NCI-H1694 (cell line): ENCODE measurements at regions not wholly inside any gene's neighbourhood (a gene's known extent, or its start where the extent isn't known, plus 50 kb on each side); places are given as distances from the start of the nearest gene placed in this dataset.
"Not testable (repeated sequence)": the region's sequence is repeated elsewhere in the genome, so short reads cannot be mapped to it uniquely, and the experiment has no call there.

Experiments
- DNase-seq: peaks from one replicate; lab custom pipeline; 2025; lab: John Stamatoyannopoulos, UW

DNA sequence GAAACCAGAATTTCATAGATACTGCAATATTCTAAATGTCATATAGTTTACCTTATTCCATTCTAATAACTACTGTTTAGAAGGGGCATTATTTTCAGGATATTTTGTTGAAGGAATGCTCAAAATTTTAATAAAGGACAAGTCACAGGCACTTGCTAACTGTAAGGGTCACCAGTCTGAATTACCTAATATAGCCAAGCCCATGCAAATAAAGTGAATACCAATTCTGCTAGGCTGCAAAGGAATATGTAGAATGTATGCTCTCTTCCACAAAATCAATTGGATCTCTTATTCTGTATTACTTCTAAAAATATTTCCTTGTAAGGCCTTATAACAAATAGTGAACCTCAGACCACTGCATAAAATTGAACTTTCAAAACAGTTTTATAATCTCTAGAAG is 52.3 kb upstream of the FAT4 start:
- no peak for DNase-seq

DNA sequence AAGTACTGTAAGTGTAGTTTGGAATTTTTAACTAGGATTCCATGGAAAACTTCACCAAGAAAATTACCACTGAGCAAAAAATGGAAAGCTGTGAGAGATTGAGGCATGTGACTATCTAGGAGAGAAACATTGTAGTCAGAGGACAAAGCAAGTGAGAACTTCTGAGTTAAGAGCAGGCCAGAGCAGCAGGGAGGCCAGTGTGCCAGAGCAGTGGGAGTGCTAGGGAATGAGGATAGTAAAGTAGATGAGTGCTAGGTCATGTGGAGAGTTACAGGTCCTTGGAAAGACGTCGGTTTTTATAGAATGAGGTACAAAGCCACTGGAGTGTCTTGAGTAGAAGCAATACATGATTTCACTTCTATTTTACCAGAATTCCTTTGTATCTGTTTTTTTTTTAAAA is 52.7 kb upstream of the FAT4 start:
- DNase-seq: no peak

DNA sequence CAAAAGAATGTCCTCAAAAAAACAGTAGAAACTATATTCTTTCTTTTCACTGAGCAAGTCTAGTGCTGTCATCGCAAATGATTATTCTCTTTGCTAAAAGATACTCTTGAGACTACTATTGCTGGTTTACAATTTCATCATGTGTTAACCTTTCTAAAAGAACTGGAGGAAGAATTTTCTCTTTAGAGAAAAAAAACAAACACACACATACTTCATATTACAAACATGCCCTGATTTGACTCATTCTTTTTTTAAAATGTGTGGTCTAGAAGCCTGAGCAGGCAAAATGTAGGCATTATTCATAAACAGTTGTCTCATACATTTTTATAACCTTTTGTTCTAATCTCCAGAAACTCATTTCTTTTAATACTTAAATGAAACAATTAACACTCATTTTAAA is 60.6 kb upstream of the FAT4 start:
- no peak for DNase-seq

DNA sequence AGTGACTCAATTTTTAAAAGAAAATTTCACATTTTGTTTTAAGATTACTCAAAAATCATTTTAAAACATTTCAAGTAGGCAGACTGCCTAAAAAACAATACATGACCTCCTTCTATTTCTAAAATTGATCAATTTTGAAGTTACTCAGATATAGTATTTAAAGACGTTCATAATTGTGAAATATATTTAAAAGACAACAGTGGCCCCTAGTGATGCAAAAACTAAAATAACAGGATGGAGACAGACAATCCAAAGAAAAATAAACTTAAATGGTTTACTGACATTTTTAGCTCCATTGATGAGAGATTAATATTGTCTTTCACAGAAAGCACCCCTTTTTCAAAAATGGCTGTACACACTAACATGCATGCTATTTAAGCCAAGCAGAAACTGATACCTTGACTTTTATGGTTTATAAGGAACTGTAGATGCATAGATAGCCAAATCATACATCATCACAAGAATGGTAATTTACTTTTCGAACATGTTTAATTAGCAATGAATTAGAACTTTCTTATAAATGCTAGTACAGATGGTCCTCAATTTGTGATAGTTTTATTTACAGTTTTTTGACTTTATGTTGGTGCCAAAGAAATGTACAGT is 69.8 kb upstream of the FAT4 start:
- DNase-seq: no peak

DNA sequence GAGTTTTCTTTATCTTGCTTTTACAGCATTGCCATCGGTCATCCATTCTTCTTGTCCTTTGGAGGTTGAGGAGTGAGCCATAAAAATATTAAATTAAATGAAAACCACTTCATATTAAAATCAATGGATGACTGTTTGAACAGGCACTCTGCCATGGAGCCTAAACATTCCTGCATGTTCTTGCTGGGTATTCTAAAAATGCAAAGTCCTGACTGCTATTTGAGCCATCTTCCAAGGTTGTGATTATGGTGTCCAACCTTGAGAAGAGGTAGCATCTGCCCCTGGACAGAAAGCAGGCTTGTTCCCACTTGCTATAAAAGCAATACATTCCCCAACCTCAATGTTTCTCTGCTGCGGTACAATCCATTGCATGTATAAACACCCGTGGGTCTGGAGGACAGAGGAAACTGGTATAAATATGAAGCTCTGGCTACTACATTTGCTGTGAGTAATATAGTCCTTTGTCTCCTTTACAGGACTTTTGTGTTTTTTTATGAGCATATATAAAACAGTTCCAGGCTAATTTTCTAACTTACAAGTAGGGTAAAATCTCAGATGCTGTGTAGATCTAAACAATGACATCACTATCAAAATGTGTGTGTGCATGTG is 70.9 kb upstream of the FAT4 start:
- DNase-seq: no peak

DNA sequence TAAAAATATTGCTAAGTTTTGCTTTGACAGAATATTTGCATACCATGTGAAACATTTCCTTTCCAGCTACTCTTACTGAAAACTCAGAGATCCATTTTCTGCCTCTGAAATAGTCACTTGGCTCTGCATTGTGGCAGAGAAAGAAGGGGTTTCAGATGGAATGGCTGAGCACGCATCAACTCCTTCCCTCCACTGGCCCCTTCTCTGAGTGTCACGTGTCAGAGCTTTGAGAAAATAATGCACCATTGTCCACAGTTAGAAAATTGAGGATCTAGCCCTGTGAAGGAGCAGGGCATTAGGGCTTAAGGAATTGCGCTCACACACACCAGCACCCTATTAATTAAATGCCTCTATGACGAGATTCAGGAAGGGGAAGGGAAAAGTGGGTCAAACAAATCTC is 78.8 kb upstream of the FAT4 start:
- DNase-seq: no peak

DNA sequence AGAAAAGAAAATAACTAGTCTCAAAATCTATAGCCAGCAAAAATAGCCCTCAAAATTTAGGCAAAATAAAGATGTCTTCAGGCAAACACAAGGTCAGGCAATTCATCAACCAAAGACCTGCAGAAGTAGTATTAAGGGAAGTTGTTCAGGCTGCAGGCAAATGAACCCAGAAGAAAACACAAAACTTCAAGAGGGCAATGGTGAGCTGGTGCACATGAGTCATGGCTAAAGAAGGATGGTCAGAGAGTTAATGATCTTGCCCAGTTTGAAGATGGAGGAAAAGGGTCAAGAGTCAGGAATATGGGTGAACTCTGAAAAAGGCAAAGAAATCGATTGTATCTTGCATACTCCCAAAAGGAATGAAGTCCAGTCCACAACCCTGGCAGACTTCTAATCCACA is 83.1 kb upstream of the FAT4 start:
- DNase-seq: no peak

DNA sequence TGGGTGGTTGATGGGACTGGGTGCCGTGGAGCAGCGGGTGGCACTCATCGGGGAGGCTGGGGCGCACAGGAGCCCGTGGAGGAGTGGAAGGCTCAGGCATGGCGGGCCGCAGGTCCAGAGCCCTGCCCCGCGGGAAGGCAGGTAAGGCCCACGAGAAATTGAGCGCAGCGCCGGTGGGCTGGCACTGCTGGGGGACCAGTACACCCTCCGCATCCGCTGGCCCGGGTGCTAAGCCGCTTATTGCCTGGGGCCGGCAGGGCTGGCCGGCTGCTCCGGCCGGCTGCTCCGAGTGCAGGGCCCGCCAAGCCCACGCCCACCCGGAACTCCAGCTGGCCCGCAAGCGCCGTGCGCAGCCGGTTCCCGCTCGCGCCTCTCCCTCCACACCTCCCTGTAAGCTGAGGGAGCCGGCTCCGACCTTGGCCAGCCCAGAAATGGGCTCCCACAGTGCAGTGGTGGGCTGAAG is 85.1 kb upstream of the FAT4 start:
- no peak for DNase-seq

DNA sequence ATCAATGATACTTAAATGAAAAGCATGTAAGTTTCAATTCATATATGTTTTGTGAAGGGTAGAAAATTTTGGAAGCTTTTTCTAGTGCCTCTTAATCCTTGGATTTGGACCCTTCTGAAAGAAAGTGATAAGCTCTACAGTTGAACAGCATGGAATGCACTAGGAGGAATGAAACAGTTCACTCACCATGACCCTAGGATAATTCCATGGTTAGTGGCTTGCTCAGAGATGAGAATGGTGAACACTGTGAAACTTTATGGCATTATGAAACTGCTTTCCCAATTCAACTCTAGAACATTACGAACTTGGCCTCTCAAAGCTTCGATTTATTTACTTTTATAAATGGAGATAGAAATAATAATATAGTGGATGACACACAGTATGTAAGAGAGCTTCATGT is 88.9 kb upstream of the FAT4 start:
- no peak for DNase-seq

DNA sequence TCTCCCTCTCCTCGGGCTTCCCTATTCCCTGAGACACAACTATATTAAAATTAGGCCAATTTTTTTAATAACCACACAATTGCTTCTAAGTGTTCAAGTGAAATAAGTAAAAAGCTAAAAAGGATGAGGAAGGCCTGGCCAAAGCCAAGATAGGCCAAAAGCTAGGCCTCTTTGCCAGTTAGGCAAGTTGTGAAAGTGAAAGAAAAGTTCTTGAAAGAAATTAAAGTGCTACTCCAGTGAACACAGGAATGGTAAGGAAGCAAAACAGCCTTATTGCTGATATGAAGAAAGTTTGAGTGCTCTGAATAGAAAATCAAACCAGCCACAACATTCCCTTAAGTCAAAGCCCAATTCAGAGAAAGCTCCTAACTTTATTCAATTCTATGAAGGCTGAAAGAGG is 114.2 kb upstream of the FAT4 start:
- no peak for DNase-seq

DNA sequence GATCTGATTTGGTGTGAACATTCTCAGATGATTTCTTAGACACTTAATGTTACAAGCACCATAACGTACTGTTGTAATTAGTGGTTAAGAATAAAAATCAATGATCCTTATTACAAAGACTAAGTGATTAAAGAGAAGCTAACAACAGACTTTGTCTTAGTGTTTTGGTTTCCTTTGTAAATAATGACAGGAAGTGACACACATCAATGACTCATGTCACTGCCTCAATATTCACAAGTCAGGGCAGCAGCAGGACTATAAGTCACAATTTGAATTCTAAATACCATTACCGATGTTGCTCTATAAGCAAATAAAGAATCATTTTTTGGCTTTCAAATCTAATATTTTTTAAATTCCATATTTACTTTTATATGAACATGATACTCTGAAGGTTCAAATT is 115.8 kb upstream of the FAT4 start:
- no peak for DNase-seq

DNA sequence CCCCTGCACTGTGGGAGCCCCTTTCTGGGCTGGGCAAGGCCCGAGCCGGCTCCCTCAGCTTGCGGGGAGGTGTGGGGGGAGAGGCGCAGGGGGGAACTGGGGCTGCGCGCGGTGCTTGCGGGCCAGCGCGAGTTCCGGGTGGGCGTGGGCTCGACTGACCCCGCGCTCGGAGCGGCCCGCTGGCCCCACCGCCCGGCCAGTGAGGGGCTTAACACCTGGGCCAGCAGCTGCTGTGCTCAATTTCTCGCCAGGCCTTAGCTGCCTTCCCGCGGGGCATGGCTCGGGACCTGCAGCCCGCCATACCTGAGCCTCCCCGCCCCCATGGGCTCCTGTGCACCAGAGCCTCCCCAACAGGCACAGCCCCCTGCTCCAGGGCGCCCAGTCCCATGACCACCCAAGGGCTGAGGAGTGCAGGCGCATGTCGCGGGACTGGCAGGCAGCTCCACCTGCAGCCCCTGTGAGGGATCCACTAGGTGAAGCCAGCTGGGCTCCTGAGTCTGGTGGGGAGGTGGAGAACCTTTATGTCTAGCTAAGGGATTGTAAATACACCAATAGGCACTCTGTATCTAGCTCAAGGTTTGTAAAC is 122.8 kb upstream of the FAT4 start:
- DNase-seq: not testable (repeated sequence)

DNA sequence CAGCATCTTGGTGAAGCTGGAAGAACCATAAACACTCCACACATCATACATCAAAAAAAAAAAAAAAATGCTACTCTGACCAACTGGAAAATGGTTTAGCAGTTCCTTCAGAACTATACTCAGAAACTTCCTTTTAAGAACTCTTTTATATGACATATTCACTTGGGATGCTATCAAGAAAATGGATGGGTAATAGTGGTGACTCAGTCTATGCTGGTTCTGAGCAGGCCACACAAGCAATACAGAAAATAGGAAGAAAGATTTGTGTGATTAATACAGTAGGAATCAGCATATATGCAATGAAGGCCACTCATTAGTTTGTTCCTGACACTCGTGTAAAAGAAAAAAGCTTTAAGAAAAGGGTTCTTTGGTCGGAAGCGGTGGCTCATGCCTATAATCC is 123.5 kb upstream of the FAT4 start:
- no peak for DNase-seq

DNA sequence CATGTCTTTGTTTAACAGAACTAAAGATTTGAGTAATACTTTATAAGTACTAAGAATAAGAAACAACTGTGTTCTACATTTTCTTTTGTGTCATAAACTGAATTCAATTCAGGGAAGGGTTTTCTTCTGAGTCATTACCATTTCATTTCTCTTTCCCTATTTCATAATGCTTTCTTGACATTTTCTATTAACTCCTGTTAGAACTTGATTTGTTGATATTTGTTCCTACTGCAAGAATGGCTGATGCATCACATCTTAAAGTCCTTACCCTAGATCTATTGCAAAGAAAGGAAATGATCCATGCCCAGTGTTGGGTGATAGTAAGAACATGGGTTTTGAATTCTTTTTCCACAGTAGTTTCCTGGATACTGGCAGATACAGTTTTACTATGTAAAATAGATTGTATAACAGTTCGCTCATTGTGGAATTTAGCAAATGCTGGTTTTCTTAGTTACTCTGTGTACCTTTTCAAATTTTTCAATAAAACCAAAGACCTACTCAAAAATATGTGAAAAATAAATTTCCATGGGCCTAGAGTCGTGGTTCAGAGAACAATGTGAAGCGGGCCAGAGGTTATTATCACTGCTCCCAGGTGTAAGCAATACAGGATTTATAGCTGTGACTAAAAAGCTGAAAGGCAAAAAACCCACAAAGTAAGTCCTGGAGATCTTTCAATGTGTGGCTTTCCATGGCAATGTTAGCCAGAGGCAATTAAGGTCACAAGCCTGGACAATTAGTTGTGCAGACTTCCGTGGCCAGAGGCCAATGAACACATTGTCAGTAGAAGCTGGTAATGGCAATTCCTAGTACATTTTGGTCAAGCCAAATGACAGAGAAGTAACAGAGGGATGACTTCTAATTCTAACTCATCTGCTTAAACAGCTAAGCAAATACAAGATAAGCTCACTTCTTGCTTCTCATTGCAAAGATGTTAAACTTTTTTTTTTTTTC is 127.3 kb upstream of the FAT4 start:
- no peak for DNase-seq

DNA sequence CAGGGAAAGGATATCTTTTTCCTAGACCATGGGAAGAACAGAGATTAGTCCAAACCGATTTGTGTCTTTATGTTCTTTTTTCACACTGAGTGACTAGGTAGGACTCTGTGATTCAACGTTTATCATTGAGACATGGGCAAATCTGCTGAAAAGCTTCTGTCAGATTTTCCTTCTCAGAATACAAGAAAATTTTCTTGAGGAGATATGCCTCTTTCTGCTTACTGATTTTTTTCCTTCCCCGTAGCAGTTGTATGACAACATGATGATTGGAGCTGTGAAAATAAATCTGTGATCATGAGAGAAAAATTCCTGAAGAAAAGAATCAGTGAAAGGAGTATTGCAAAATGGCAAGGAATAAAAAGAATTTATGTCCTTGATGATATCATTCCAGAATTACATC is 130.6 kb upstream of the FAT4 start:
- DNase-seq: no peak

DNA sequence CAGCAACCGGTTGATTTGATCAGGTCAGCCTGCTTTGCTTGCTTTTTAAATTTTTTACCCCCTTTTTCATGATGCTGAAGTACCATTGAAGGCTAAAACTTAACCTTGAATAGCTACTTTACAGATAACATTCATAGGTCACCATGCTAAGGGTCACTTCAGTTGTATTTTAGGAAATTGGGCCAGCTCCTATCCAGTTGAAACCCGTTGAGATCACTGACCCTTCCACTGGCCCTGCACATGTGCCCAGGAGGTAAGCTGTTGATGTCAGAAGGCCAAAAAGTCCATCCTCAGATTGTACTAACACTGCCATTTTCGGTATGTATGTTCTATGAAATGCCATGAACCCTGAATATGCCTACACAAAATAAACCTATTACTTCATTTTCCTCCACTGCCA is 133.0 kb upstream of the FAT4 start:
- no peak for DNase-seq

DNA sequence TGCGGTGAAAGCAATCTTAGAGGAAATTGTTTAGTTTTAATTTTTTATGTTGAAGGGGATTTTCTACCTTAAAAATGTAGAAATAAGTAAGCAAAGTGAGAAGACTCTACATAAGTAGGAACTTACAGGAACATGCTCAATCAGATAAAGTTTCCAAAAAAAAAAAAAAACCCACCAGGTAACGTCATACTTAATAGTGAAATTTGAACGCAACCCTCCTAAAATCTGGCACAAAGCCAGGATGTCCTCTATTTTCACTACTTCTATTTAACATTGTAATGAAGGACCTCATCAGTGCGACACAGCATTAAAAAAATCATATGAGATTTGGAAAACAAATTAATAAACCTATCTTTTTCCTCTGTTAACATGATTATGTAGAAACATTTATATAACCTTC is 135.0 kb upstream of the FAT4 start:
- no peak for DNase-seq

DNA sequence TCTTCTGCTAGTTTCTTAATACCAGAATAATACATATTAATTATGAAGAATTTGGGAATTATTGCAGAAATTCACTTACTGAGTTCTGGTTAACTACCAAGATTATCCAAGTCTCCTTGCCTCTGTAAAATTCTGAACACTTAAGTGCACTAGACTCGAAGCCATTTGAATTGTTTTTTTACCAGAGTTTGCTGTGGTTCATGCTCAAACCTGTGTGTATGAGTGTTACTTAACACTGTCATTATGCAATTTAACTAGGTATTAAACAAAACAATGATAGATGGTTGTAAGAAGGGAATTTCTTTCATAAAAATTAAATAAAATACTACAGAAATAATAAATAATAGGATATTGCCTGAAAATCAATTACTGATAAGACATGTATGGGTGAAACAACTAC is 145.6 kb upstream of the FAT4 start:
- no peak for DNase-seq

DNA sequence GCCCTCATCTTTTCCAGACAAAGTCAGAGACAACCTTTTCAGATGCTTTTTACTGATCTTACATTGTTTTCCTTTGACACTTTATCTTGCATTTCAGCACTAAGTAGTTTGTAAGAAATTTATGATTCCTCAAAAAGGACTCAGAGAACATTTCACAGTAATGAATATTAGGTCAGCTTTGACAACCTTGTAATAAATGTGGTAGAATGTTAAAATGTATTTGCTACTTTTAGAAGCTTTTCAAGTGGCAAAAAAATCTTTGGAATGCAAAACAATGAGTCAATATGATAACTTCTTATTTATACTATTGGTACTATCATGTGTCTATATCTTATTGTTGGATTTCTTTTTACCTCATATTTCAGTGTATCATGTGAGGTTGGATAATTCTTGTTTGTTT is 146.2 kb upstream of the FAT4 start:
- no peak for DNase-seq

DNA sequence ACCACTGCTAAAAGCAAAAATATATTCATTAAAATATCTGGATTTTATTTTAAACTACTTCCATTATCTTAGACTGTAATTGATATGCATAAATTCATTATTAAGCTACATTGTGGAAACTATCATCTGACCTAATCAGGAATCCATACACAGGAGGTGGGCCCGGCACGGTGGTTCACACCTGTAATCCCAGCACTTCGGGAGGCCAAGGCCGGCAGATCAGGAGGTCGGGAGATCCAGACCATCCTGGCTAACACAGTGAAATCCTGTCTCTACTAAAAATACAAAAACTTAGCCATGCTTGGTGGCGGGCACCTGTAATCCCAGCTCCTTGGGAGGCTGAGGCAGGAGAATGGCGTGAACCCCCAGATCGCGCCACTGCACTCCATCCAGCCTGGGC is 148.7 kb upstream of the FAT4 start:
- DNase-seq: not testable (repeated sequence)

DNA sequence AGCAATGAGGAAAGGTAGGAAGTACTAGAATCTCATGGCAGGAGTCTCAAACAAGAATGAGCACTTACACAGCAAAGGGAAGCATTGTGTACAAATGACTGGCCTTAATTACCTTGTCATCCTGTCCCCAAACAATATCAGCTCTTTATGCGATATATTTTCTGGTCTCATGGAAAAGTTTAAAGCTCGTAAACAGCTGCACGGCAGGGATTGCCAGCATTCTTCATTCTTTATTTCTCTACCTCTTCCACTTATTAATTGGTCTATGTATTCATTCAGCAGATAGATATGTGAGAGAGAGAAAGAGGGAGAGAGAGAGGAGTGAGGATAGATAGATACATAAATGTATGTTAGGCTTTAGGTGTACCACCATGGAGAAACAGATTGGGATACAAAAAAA is 155.8 kb upstream of the FAT4 start:
- DNase-seq: no peak

DNA sequence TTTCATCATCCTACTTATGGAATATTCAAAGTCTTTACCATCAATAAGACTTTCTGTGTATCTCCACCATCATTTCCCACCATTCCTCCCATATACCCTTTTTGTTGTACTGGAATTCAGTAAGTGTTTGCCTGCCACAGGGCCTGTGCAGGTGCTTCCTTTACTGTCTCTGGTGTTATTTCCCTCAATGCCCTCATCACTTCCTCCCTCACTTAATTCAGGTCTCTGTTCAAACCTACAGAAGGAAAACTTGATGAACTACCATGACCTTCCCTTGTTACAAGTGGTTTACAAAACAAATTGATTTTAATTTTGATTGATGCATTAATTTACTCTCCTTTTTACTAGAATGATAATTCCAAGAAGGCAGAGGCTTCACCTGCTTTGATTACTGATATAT is 159.5 kb upstream of the FAT4 start:
- no peak for DNase-seq

DNA sequence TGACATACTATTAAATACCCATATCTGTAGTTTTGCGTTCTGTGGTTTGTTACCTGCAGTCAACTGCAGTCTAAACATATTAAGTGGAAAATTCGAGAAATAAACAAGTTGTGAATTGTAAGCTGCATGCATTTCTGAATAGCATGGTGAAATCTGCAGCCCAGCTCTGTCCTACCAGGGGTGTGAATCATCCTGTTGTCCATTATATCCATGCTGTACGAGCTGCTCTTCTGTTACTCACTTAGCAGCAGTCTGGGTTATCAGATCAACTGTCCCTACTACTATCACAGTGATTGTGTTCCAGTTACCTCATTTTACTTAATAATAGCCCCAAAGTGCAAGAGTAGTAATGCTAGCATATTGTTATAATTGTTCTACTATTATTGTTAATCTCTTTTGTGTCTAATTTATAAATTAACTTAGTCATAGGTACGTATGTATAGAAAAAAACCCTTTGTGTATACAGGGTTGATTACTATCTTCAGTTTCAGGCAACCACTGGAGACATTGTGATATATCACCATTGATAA is 173.7 kb upstream of the FAT4 start:
- no peak for DNase-seq
